ENCODE measurements at regions not wholly inside any gene's neighbourhood (a gene's known extent, or its start where the extent isn't known, plus 50 kb on each side); places are given as distances from the start of the nearest gene placed in this dataset.
"Not testable (repeated sequence)": the region's sequence is repeated elsewhere in the genome, so short reads cannot be mapped to it uniquely, and the experiment has no call there.

DNA sequence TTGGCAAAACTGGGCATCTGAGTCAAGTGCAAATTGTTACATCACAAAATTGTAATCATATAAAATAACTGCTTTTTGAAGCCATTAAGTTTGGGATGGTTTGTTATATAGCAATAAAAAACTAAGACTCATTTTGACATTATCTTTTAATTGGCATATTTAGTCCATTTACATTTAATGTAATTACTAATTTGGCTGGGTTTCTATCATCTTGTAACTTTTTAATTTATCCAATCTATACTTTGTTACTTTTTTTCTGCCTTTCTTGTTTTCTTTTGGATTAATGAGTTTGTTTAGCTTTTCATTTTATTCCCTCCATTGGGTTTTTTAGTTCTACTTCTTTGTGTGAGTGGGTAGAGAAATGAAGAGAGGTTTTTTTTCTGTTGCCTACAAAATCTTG lies 76.3 kb downstream of the DRAM2 start:
- no peak for DNase-seq (ENCODE audit: low read depth)

DNA sequence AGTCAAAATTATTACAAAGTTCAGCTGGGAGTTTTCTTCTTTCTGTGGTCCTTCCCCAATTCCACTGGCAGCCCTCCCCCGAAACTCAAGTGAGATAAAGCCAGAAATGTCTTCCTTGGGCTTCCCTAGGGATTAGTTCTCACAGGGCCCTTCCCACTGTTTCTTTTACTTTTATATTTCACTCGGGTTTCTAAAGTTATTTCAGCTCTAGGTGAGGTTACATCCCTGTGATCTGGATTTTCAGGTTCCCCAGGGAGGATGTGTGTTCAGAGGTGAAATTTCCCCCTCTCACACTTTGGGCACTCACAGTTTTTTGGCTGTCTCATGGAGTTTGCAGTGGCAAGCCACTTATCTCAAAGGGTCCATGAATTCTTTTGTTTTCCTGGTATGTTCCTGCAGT lies 77.3 kb downstream of the DRAM2 start:
- DNase-seq (ENCODE audit: low read depth) = no peak

- DNase-seq (ENCODE audit: low read depth) = no peak
These were observed 77.8 kb downstream of the DRAM2 start for GRCh38 chr1:111062081-111062480.

DNA sequence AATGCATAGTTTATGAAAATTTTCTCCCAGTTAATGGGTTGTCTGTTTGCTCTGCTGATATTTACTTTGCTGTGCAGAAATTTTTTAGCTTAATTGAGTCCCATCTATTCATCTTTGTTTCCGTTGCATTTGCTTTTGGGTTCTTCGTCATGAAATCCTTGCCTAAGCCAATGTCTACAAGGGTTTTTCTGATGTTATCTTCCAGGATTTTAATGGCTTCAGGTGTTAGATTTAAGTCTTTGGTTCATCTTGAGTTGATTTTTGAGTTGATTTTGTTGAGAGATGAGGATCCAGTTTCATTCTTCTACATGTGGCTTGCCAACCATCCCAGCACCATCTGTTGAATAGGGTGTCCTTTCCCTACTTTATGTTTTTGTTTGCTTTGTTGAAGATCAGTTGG lies 85.2 kb downstream of the DRAM2 start:
- DNase-seq (ENCODE audit: low read depth) = no peak

- no peak for DNase-seq (ENCODE audit: low read depth)
These were observed 87.6 kb downstream of the DRAM2 start for GRCh38 chr1:111052246-111052645.

- DNase-seq (ENCODE audit: low read depth) = not testable (repeated sequence)
These were observed 84.5 kb upstream of the LRIF1 start for GRCh38 chr1:111048253-111048652.

- DNase-seq (ENCODE audit: low read depth) = no peak
These were observed 81.5 kb upstream of the LRIF1 start for GRCh38 chr1:111045033-111045722.

DNA sequence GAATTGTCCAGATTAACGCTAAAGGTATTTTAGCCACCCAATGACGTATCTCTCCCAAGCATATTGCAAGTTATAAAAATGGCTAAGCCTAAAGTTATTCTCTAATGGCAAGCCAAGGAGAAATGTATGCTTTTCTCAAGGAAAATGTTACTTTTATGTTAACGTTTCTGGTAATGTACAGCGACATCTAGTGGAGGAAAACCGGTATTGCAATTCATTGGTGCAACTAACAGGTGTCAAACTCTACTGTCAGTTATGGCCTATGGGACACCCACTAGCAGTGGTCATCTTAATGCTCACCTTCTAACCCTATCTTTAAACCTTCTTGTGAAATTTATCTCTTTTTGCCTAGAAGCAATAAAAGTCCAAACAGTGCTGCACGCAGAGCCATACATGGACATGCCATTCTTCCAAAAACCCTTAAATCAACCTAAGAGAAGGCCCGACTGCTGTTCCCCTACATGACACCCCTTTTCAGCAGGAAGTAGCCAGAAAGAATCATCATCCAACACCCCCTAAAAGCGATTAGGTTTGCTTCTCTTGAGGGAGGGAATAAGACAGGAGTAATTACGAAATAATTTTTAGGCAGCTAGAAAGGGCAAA lies 68.7 kb upstream of the LRIF1 start:
- DNase-seq (ENCODE audit: low read depth) = peak; percentile 24

DNA sequence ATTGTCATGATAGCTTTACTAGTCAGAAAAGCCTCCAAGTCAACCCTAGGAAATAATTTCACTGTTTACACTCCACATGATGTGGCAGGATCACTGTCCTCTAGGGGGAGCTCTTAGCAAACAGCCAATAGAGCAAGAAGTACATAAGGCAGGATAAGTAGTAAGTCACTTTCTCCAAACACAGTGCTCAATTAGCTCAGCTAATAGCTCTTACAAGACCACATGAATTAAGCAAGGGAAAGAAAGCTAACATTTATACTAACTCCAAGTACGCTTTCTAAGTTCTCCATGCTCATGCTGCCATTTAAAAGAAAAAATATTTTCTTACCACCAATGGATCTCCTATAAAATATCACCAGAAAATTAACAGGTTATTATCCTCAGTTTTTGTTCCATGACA lies 66.9 kb upstream of the LRIF1 start:
- peak; percentile 49 for DNase-seq (ENCODE audit: low read depth)

DNA sequence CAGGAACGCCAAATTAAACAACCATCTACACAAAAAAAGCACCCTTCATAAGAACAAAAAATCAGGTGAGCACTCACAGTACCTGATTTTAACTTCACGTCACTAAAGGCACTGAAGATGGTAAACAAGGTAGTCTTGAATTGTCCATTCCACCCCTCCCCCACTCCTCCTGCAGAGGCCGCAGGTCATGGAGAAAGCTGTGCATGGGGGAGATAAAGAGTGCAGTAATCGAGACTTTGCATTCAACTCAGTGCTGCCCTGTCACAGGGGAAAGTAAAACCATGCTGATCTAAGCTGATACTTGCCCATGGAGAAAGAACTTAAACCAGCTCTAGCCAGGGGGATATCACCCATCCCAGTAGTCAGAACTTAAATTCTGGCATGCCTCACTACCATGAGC lies 61.4 kb upstream of the LRIF1 start:
- no peak for DNase-seq (ENCODE audit: low read depth)

GRCh38 chr1:111015222-111015621 lies 51.5 kb upstream of the LRIF1 start:
- no peak for DNase-seq (ENCODE audit: low read depth)
